ENCODE measurements at regions not wholly inside any gene's neighbourhood (a gene's known extent, or its start where the extent isn't known, plus 50 kb on each side); places are given as distances from the start of the nearest gene placed in this dataset.

GRCh38 chr5:105501315-105501714, 1938.7 kb upstream of the NUDT12 start:
- TF ChIP-seq CTCF (IDR thresholded peaks at IDR 0.05): no peak
- no peaks in the 10 kb centered on the region for H3K4me1 ChIP-seq (ENCODE audit: control insufficient read depth in 1 of 2, insufficient read depth in 1 of 2, low read depth in 1 of 2, low read length in 1 of 2)
- no peaks in the 10 kb centered on the region for H3K9me3 ChIP-seq
- no peaks in the 10 kb centered on the region for H3K36me3 ChIP-seq
- H3K27me3 ChIP-seq: no peaks in the 10 kb centered on the region
- H3K27ac ChIP-seq: no peak overlapping the region
- no peak overlapping the region for H3K4me3 ChIP-seq (ENCODE audit: low read depth in 1 of 2, low read length in 1 of 2)

GRCh38 chr5:105475401-105475800, 1912.8 kb upstream of the NUDT12 start:
- Histone ChIP-seq H3K4me3 (ENCODE audit: low read depth in 1 of 2, low read length in 1 of 2) (no peak overlapping the region), H3K9me3 (peaks cover 3% of the 10 kb centered on the region), H3K36me3 (no peaks in the 10 kb centered on the region), H3K27me3 (no peaks in the 10 kb centered on the region), H3K27ac (no peak overlapping the region), H3K4me1 (ENCODE audit: control insufficient read depth in 1 of 2, insufficient read depth in 1 of 2, low read depth in 1 of 2, low read length in 1 of 2) (no peaks in the 10 kb centered on the region)
- no peak for TF ChIP-seq CTCF (IDR thresholded peaks at IDR 0.05)

GRCh38 chr5:105462377-105462776, 1899.8 kb upstream of the NUDT12 start:
- no peak for TF ChIP-seq CTCF (IDR thresholded peaks at IDR 0.05)
- Histone ChIP-seq H3K27ac (no peak overlapping the region), H3K9me3 (peaks cover 3% of the 10 kb centered on the region), H3K4me3 (ENCODE audit: low read depth in 1 of 2, low read length in 1 of 2) (no peak overlapping the region), H3K4me1 (ENCODE audit: control insufficient read depth in 1 of 2, insufficient read depth in 1 of 2, low read depth in 1 of 2, low read length in 1 of 2) (no peaks in the 10 kb centered on the region), H3K27me3 (no peaks in the 10 kb centered on the region), H3K36me3 (no peaks in the 10 kb centered on the region)

- Histone ChIP-seq H3K4me3 (ENCODE audit: low read depth in 1 of 2, low read length in 1 of 2) (no peak overlapping the region), H3K36me3 (no peaks in the 10 kb centered on the region), H3K27ac (no peak overlapping the region), H3K27me3 (no peaks in the 10 kb centered on the region), H3K9me3 (peaks cover 3% of the 10 kb centered on the region), H3K4me1 (ENCODE audit: control insufficient read depth in 1 of 2, insufficient read depth in 1 of 2, low read depth in 1 of 2, low read length in 1 of 2) (no peaks in the 10 kb centered on the region)
- no peak for TF ChIP-seq CTCF (IDR thresholded peaks at IDR 0.05)
Measured at GRCh38 chr5:105460721-105461120, 1898.1 kb upstream of the NUDT12 start.

- H3K27ac ChIP-seq: no peak overlapping the region
- H3K9me3 ChIP-seq: no peaks in the 10 kb centered on the region
- H3K4me3 ChIP-seq (ENCODE audit: low read depth in 1 of 2, low read length in 1 of 2): no peak overlapping the region
- H3K36me3 ChIP-seq: no peaks in the 10 kb centered on the region
- no peaks in the 10 kb centered on the region for H3K27me3 ChIP-seq
- no peak for TF ChIP-seq CTCF (IDR thresholded peaks at IDR 0.05)
- no peaks in the 10 kb centered on the region for H3K4me1 ChIP-seq (ENCODE audit: control insufficient read depth in 1 of 2, insufficient read depth in 1 of 2, low read depth in 1 of 2, low read length in 1 of 2)
Measured at GRCh38 chr5:105453216-105453807, 1890.7 kb upstream of the NUDT12 start.

- Histone ChIP-seq H3K36me3 (no peaks in the 10 kb centered on the region), H3K27me3 (no peaks in the 10 kb centered on the region)
- TF ChIP-seq CTCF (IDR thresholded peaks at IDR 0.05): no peak
Measured at GRCh38 chr5:105448271-105448670, 1885.7 kb upstream of the NUDT12 start.

More at GRCh38 chr5:105448271-105448670, 1885.7 kb upstream of the NUDT12 start:
- Histone ChIP-seq H3K4me3 (ENCODE audit: low read depth in 1 of 2, low read length in 1 of 2) (no peak overlapping the region), H3K9me3 (no peaks in the 10 kb centered on the region), H3K27ac (no peak overlapping the region), H3K4me1 (ENCODE audit: control insufficient read depth in 1 of 2, insufficient read depth in 1 of 2, low read depth in 1 of 2, low read length in 1 of 2) (no peaks in the 10 kb centered on the region)

Measured in neutrophil (primary cell).